CD4-positive, alpha-beta T cell treated with Interleukin-4 for 4 hours (primary cell): ENCODE measurements at regions not wholly inside any gene's neighbourhood (a gene's known extent, or its start where the extent isn't known, plus 50 kb on each side); places are given as distances from the start of the nearest gene placed in this dataset.

Experiments
- DNase-seq: peaks from one replicate; pipeline ENCODE4 v3.0.0-alpha.2; 2020

DNA sequence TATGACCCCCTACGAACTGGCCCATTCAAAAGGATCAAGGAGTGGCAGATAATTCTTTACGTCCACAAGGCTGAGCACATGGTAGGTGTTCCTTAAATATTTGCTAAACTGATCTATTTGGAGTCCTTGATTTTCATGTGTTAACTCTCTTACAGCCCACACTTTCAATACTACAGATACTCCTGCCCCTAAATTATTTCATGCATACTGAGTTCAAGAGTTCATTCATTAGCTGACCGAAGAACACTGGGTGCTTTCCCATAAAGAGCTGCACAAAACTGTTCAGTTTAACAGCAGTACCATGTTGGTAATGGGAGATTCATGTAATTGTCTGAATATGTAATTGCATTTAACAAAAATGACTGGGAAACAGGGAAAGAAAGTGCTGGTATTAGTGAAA, 170.5 kb upstream of the ADO start:
- DNase-seq = no peak

DNA sequence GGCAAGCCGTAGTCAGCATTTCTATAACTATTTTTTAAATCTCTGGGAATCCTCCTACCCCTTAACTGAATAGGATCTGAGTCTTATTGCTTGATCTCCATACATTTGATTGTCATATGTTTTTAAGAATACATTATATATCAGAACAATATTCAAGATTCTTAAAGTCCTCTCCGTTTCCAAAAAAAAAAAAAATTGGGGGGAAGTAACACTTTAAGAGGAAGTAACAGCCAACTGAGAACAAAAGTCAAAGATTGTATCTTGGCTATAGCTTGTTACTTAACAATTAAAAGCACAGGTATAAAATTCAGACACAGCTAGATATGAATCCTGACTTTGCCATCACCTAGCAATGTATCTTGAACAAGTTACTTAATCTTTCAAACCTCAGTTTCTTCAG, 169.9 kb upstream of the ADO start:
- no peak for DNase-seq

DNA sequence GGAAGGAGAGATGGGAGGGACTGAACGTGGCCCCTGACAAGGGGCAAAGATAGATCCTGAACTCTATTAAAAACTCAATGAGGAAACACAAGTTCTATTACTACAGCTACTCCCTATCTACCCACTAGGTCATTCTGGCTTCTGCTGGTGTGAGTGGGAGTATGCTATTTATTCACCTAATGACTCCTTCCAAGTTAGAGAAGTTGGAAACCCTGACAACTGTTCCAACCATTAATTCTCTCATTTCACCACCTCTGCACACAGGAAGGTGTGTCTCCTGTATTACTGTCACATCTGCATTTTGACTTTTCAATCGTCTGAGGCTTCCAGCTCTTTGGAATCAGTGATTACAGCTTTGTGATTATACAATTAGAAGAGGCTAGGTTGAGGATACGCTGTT, 169.4 kb upstream of the ADO start:
- DNase-seq = no peak

DNA sequence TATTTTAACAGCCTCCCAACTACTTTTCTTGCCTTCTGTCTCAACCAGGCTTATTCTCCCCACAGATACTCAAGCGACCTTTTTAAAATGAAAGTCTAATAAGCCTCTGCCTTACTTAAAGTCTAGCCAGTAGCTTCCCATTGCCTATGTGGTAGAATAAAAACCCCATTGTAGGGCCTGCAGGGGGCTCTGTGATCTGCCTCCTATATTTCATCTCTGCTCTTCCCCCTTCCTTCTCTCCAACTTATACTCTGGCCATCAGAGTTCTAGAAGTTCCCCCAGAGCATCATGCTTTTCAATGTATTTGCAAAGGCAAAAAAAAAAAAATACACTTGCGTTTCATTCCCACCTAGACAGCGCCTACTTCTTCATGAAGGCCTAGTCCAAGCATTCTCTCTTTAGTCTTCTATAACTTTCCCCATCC, 167.7 kb upstream of the ADO start:
- peak; percentile 28 for DNase-seq

DNA sequence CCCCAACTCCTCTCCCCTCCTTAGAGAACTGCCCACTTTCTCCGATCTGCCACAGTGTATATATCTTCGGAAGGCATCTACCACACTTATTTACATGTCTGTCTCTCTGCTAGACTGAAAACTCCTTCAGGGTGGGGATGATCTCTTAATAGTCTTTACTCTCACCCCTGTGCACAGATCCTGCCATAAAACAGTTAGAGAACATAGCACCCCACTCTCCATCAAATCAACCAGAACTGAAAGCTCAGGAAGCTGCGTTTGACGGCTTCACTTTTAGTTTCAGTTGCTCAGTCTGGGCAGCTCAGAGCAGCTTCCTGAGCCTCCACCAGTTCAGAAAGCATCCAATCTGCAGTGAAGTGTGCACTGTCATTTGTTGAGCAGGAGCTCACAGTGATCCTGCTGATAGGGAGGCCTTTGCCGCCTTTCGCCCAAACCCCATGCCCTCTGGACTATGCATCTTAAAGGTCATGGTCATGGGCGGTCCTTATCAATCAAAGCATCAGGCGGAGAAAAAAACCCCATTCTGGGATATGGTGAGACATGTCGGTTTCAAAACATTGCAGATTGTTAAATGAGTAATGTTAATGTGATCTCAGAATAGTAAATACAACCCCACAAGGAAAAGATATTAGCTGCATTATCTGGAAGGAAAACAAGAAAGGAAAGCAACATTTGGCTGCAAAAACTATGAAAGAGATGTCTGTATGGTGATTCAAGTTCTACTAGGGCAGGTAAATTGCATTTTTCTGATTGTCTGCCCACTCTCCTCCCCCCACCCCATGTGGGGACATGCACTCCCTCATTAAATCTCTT, 167.1 kb upstream of the ADO start:
- DNase-seq = peak; percentile 85

DNA sequence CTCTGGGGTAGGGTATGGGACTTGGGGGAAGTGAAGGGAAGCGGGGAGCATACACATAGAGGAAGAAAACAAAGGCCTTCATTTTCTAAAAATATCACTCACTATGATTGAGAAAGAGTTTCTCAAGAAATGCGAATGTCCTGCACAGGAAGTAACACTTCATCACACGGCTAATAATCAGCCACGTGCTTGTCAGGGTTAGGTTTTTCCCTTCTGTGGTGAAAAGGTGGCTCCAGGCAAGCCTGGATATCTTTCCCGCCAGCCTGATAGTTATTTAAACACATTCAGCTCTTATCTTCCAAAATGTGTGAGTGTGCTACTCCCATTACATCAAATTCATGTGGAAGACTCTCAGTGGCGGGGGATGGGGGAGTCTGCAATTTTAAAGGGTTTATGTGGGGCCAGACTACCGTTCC, 166.4 kb upstream of the ADO start:
- DNase-seq = peak; percentile 59

DNA sequence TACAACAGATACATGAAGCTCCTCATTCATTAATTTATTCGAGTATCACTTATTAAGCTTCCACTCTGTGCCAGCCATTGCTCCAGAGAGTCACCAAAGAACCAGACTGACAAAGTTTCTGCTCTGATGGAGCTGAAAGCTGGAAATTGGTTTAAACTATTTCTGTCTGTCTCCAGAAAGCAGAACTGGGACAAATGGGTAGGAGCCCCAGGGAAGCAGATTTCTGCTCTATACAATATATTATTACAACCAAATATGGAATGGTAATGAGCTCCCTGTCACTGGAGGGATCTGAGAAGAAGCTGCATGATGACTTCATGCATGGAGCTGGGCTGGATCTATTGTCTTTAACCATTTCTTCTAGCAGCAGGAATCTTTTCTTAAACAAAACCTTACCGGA, 165.4 kb upstream of the ADO start:
- DNase-seq = no peak

DNA sequence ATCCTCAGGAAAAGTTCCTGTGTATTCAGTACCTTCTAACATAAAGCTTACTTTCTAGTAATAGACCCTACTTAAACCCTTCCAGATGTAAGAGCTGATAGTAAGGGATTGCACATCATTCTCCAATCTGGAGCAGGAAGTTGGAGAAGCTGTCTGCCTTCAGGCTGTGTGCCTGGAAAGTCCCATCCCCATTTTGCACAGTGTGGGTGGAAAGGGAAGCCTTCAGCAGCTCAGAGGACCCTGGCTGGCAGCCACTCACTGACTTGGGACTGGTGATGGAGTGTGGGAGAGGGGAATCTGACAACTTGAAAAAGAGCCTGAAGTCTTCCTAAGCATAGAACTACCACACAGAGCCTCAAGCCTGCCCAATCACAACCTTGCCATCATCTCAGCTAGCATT, 164.1 kb upstream of the ADO start:
- DNase-seq = no peak

DNA sequence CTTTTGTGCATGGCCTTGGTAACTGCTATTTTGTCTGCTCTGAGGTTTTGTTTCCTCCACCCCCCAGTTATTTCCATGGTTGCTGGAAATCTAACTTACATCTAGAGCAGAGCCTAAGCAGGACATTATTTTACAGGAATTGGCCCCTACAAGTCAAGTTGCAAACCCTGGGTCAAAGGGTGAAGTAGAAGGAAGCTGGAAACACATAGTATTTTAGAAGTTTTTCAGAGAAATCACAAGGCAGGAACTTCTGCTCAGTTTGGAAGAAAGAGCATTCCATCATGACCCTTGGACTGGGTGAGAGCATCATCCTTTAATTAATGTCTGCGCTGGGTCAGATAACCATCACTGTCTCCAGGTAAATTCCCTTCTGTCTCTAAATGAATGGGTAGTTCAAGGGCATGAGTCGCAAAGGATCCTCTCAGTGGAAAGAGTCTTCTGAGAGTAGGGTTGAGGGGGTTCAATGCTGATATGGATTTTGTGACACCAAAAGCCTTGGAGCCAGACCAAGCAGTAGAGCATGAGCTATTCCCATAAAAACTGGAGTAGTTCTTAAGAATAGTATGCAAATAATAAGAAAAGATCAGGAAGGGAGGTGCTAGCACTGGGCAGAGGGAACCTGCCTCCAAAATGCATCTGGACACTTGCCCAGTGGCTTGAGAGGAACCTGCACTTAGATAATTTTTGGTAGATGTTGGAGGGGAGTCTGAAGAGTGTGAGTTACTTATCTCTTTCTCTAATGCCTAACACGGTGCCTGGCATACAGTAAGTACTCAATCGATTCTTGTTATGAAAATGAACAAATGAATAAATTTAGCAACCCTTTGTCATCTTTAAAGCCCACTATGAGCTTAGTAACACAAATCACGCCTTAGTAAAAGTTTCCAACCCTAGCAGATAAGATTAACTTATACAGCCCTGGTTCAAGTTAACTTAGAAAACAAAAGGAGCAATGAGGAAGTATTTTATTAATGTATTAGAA, 160.6 kb upstream of the ADO start:
- DNase-seq = no peak

DNA sequence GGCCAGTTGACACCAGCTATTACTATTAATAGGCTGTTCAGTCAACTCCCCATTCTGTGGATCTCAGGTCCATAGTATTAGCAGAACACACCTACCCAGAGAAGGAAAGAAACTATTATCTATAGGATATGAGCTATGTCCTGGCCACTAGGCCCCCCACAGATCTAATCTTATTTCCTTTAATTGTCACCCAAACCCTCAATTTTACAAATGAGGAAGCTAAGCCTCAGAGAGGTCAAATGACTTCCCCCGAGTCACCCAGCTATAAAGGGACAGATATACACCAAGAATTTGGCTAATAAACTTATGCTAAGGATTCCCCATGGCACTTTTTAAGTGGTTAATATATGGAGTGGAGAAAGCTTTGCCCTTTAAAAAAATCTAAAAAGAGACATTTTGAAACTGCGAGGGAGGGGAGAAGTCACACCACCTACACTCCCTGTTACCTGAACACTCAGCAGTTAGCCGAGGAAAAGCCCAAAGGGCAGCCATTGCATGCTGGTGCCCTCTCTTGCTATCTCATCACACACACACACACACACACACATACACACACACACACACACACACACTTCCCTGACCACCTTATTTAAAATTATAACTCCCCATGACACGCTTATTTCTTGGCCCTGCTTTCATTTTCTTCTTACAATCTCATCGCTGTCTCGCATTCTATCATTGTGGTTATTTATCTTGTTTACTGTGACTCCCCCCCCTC, 157.0 kb upstream of the ADO start:
- DNase-seq = no peak

DNA sequence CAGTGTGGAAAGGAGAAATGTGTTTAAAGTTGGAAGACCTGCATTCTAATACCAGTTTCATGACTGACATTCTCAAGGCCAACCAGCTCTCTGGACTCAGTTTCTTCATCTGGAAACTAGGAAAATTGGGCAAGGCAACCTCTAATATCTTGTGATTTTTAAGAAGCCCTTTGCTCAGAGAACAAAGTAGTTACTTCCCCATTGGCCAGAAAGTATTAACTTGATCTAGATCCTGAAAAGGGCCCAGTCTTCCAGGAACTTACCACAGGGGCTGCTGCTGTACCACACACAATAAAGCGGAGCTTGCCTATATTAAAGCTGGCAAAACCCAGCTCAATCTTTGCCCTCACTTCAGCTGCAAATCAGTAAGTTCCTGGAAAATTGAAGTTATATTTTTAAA, 155.6 kb upstream of the ADO start:
- no peak for DNase-seq

DNA sequence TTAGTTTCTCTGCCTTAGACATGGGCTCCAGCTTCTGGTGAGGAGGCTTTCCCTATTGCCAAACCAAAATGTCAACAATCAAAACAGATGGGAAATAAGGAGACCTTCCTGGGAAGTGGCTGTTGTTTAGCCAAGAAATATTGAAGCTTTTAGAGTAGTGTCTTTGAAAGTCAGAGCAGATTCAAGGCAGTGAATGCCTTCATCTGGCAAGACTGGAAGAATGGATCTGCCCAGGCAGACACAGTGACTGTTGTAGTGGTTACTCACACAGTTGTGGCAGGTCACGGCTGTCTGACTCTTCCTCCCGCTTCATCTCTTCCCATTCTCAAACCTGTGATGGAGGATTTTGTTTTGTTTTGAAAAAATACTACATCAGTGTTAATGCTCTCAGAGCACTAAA, 154.1 kb upstream of the ADO start:
- no peak for DNase-seq

DNA sequence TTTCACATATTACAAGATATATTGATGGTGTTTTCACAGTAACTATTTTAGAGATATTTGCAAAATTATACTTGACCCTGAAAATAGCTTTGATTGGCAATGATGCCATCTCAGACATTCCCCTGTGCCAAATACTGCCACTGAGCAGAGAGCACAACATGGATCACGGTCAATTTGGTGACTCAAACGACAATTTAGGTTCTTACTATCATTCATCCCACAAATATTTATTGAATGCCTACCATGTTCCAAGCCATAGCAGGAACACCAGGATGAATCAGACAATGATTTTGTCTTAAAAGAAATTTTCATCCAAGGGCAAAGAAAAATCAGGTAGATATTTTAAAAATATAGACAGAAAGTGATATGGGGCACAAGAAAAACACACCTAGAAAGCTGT, 153.2 kb upstream of the ADO start:
- DNase-seq = no peak

DNA sequence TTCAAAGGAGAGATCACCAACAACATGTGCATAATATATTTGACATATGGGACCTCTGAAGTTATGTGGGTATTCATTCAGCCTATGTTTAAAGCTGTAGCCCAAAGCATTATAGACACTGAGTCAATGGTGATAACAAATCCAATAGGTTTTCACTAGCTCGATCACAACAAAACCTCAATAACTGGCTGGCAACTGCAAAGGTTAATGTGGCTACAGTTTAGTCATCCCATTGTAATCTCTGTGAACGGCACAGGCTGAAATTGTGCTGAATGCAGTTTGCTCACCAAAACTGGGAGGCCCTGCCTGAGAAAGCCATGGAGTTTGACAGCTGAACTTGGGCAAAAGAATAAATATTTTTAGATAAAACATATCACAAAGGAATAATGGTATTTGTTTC, 152.4 kb upstream of the ADO start:
- no peak for DNase-seq

DNA sequence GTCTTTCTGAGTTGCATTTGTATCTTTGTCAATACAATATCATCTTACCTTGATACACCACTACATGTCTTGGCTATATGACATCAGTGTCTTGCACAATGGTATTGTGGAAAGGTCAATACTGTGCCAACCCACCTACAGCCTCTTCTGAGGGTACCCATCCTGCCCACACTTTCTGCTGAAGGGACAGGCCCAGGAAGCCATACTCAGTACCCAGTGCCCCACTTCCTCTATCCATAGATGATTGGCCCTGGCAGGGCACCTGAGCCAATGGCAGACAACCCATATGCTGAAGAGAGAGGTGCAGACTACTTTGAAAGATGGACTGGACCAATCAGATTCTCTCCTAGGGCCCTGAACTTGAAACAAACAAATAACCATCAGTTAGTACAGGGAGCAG, 152.0 kb upstream of the ADO start:
- DNase-seq = no peak

DNA sequence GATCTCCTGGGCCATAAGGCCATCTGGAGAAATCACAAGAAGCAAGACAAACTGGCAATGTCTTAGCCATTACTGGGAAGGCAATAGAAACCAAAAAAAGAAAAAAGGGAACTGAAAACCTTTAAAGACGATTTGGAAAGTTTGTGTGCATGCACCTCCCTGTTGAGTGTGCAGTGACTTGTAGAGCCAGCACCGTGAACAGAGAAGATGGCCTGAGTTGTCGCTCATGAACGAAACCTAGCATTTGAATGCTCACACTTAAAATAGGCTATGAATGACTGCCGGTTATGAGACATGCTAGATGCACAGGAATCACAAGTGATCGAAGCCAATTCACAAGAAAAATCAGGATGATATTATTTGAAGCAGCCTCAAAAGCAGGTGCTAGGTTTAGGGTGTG, 151.3 kb upstream of the ADO start:
- no peak for DNase-seq

DNA sequence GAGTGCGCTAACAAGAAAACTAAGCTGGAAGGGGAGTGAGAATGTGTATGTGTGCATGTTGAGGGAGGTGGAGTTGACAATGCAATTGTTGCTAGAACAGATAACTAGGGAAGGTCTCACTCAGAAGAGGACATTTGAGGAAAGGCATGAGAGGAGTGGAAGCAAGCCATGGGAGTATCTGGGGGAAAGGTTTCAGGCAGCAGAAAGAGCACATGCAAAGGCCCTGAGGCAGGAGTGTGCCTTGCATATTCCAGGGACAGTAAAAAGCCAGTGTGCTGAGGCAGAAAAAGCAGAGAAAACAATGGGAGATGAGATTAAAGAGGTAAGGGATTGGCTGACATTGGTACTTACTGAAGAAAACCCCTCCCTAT, 149.6 kb upstream of the ADO start:
- DNase-seq = no peak

DNA sequence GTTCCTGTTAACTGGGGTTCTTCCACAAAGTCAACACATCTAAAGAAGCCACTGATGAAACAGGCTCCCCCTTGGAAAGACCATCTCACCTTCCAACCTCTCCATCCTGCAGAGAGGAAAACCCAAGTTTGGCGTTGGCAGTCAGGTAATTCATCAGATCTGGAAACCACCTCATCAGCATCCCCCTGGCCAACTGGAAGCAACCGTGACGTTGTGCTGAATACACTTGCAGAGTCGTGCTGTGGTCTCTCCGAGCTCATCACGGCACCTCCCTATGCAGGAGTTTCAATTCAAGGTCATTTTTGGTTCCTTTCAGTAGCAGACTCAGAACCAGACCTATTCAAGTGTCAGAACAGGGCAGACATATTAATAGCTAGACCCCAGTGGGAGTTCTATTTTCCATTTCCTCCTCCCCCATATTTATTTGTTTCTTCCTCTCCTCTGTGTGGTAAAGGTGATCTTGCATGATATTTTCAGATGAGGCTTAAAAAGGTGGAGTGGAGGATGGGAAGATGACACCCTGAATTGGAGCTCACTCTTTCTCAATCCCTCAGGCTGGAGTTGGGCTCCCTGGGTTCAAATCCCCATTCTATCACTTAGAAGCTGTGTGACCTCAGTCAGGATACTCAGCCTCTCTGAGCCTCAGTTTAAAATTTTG, 149.1 kb upstream of the ADO start:
- DNase-seq = no peak

DNA sequence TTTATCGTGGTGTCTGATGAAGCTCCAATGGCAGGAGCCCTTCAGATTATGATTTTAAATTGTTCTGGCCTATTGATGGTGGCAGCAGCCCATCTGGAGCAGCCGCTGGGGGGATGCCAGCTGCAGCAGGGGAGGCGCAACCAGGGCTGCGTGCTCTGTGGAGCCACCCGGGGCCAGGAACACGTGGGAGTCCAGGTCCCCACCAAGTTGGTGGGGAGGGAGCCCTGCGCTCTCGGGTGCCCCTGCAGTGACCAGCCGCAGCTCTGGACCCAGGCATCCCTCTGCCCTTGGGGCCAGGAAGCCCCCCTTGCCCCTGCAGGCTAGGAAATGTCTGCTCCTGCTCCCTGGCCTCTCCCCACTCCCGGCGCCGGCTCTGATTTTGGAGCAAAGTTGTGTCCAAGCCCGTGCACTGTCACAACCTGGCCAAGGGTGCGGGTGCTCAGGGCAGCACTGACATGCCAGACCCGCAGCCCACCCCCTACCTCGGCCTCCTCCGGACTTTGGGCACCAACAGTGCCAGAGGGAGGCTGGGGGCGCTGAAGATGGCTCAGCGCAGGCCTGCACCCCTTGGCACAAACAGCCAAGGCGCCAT, 147.2 kb upstream of the ADO start:
- DNase-seq = no peak

DNA sequence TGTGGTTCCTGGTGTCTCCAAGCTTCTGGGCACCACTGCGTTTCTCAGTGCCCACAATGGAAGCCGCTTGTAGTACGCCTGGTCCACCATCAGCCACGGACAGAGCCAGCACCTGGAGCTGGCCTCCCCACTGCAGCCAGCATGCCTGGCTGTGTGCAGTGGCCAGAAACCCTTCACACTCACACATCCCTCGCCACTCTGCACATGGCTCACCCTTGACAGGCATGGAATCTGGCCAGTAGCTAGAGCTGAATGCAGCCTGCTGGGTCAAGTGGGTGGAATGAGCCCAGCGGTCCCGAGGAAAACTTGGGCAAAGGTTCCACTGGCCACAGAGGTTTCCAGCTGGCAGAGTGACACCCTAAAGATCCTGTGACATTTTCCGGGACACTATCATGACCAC, 146.0 kb upstream of the ADO start:
- no peak for DNase-seq

DNA sequence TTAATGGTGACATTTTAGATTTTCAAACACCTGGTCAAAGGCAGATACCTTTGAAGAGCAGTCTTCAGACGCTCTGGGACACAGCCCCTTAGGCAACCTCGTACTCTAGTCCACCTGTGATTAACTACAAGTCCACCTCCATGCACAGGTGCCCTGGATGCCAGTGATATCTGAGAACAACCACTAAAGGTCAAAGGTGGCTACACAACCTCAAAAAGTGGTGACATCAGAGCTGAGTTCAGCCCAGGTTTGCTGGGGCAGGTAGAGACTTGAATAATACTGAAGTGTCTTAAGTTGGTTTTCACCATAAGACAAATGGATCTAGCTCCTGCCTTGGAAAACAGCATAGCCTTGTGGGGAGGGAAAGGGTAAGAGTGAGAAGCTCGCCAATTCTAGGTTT, 143.4 kb upstream of the ADO start:
- DNase-seq = no peak

DNA sequence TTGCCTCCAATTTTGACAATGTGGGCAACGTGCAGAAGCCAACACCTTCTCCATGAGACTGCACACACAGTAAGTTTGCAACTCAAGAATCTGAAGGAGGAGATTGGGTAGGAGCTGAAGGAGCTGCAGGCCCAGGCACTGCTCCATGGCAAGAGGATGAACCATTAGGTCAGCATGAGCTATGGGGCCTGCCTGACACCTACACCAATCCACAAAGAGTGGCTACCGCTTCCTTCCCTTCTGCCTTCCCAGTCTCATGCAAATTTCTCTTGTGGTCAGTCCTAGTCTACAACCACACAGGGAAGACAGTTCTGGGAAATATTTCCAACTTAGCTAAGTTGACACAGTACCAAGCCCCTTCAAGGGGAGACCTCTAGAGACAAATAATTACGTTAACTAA, 142.0 kb upstream of the ADO start:
- no peak for DNase-seq

DNA sequence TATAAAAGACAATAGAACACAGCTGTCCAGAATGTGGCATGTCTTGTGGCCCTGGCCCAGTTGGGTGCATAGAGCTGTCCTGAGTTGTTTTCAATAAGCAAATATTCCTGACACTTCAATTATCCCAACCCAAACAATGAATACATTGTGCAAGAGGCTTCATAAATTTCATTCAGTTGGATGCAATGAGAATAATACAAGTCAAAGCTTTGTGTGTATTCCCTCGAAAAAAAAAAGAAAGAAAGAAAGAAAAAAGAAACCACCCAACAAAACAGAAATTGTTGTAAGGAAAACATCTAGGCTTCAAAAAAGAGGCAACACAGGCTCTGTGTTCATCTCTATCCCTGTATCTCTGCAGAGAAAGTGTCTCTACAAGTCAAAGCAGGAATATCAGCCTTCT, 138.7 kb upstream of the ADO start:
- DNase-seq = no peak
